Peyer's patch (tissue), 4 donors: ENCODE measurements at regions not wholly inside any gene's neighbourhood (a gene's known extent, or its start where the extent isn't known, plus 50 kb on each side); places are given as distances from the start of the nearest gene placed in this dataset.
"Not testable (repeated sequence)": the region's sequence is repeated elsewhere in the genome, so short reads cannot be mapped to it uniquely, and the experiment has no call there.

Experiments
- CTCF ChIP-seq, 6 experiments: fragments of 450-650 bp in 4 of 6; fragments of 200-600 bp in 2 of 6; sonication (generic) in 1 of 6; IDR thresholded peaks; one replicate each; pipeline ENCODE4 v1.5.1; 2017 to 2019; ENCODE audit warnings: antibody characterized with exemption in 6 of 6, mild to moderate bottlenecking in 3 of 6, moderate library complexity in 1 of 6
- POLR2A ChIP-seq, 2 donors: fragments of 450-650 bp; IDR thresholded peaks; one replicate each; pipeline ENCODE4 v1.5.1; 2017; ENCODE audit warnings: antibody characterized with exemption in 2 of 2, mild to moderate bottlenecking in 2 of 2, moderate library complexity in 2 of 2

GRCh38 chrY:16409206-16409923, 1470.7 kb downstream of the CDY2B start:
- TF ChIP-seq CTCF, POLR2A (IDR thresholded peaks at IDR 0.05): not testable (repeated sequence)
